Keratinocyte (primary cell): ENCODE measurements at regions not wholly inside any gene's neighbourhood (a gene's known extent, or its start where the extent isn't known, plus 50 kb on each side); places are given as distances from the start of the nearest gene placed in this dataset.

Source experiments
- EZH2 ChIP-seq: IDR thresholded peaks from one replicate; pipeline ENCODE4 v1.6.1; 2012; ENCODE audit warnings: inconsistent platforms, mild to moderate bottlenecking, low read length, moderate library complexity
- TF ChIP-seq, protein P1 (sequence below), 3 experiments: IDR thresholded peaks in 1 of 3; conservative IDR thresholded peaks in 1 of 3; optimal IDR thresholded peaks in 1 of 3; 2 replicates in 2 of 3; 3 replicates in 1 of 3; pipeline versions ENCODE3 to v1.5.1; 2011; ENCODE audit warnings: low read length in 3 of 3, mild to moderate bottlenecking in 3 of 3, moderate library complexity in 2 of 3, control low read depth in 1 of 3, inconsistent platforms in 1 of 3; ENCODE audit not compliant: insufficient read depth in 2 of 3; ENCODE audit errors: extremely low read depth in 1 of 3

DNA sequence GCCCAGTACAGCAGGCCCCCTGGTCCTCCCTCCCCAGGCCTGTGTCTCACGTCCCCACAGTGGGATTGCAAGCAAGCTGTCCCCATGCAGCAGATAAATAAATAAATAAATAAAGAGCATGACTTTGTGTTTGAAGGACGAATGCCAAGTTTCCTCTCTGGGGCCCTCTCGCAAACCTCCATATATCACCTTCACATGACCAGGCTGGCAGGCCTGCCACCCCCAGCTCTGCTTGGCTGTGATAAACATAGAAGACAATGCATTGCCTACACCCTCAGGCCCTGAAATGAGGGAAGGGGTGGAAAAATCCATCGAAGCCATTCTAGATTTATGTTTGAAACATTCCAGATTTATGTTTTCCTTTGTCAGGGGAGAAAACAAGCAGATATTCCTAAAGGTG is 107.3 kb downstream of the CCT6B start:
- TF ChIP-seq, protein P1, sequence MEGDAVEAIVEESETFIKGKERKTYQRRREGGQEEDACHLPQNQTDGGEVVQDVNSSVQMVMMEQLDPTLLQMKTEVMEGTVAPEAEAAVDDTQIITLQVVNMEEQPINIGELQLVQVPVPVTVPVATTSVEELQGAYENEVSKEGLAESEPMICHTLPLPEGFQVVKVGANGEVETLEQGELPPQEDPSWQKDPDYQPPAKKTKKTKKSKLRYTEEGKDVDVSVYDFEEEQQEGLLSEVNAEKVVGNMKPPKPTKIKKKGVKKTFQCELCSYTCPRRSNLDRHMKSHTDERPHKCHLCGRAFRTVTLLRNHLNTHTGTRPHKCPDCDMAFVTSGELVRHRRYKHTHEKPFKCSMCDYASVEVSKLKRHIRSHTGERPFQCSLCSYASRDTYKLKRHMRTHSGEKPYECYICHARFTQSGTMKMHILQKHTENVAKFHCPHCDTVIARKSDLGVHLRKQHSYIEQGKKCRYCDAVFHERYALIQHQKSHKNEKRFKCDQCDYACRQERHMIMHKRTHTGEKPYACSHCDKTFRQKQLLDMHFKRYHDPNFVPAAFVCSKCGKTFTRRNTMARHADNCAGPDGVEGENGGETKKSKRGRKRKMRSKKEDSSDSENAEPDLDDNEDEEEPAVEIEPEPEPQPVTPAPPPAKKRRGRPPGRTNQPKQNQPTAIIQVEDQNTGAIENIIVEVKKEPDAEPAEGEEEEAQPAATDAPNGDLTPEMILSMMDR (optimal IDR thresholded peaks at IDR 0.05 in 1 of 3, IDR thresholded peaks at IDR 0.05 in 1 of 3, conservative IDR thresholded peaks at IDR 0.05 in 1 of 3; ENCODE audit: extremely low read depth in 1 of 3, insufficient read depth in 2 of 3, low read length in 3 of 3): no peak
- TF ChIP-seq EZH2: no peak
